PFSK-1 (cell line): ENCODE measurements at regions not wholly inside any gene's neighbourhood (a gene's known extent, or its start where the extent isn't known, plus 50 kb on each side); places are given as distances from the start of the nearest gene placed in this dataset.

Experiments
- FOXP2 ChIP-seq: optimal IDR thresholded peaks from 2 replicates; pipeline ENCODE3; 2011; ENCODE audit warnings: borderline replicate concordance, control low read depth, inconsistent platforms; ENCODE audit not compliant: insufficient read depth; ENCODE audit errors: extremely low read length, extremely low read depth
- POLR2AphosphoS5 ChIP-seq: IDR thresholded peaks from 2 replicates; pipeline ENCODE4 v1.6.1; 2012; ENCODE audit warnings: low read depth, mild to moderate bottlenecking, control low read depth, low read length, moderate library complexity
- SIN3A ChIP-seq: IDR thresholded peaks from 2 replicates; pipeline ENCODE4 v1.6.1; 2012; ENCODE audit warnings: mild to moderate bottlenecking, low read length, moderate library complexity, borderline replicate concordance; ENCODE audit not compliant: insufficient read depth
- TAF1 ChIP-seq: IDR thresholded peaks from 2 replicates; pipeline ENCODE4 v1.6.1; 2012; ENCODE audit warnings: low read length, control low read depth, borderline replicate concordance; ENCODE audit not compliant: insufficient read depth
- TF ChIP-seq, protein P1 (sequence below), 2 experiments: IDR thresholded peaks; 2 replicates each; pipeline versions ENCODE4 v1.6.1 to v1.8.0; 2011 to 2012; ENCODE audit warnings: low read depth in 2 of 2, low read length in 2 of 2, control low read depth in 1 of 2, inconsistent platforms in 1 of 2, mild to moderate bottlenecking in 1 of 2, moderate library complexity in 1 of 2; ENCODE audit not compliant: insufficient read depth in 1 of 2

DNA sequence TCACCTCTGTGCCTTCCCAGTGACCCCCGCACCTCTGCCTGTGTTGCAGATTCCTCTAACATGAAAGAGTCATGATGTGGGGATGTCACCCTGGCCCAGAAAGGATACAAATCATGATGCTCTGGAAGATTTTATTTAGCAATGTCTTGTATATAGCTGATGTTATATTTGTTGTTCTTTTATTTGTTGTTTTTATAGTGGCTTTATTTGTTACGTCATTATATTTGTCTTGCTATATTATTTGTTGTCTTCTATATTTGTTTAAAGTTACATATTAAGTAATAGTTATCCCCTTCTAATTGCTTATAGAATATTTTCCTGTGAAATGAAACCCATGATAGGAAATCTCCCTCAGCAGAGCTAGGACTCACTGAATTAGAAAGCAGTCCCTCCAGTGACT is 1149.2 kb downstream of the UQCRFS1 start:
- TF ChIP-seq SIN3A: no peak
- TF ChIP-seq, protein P1, sequence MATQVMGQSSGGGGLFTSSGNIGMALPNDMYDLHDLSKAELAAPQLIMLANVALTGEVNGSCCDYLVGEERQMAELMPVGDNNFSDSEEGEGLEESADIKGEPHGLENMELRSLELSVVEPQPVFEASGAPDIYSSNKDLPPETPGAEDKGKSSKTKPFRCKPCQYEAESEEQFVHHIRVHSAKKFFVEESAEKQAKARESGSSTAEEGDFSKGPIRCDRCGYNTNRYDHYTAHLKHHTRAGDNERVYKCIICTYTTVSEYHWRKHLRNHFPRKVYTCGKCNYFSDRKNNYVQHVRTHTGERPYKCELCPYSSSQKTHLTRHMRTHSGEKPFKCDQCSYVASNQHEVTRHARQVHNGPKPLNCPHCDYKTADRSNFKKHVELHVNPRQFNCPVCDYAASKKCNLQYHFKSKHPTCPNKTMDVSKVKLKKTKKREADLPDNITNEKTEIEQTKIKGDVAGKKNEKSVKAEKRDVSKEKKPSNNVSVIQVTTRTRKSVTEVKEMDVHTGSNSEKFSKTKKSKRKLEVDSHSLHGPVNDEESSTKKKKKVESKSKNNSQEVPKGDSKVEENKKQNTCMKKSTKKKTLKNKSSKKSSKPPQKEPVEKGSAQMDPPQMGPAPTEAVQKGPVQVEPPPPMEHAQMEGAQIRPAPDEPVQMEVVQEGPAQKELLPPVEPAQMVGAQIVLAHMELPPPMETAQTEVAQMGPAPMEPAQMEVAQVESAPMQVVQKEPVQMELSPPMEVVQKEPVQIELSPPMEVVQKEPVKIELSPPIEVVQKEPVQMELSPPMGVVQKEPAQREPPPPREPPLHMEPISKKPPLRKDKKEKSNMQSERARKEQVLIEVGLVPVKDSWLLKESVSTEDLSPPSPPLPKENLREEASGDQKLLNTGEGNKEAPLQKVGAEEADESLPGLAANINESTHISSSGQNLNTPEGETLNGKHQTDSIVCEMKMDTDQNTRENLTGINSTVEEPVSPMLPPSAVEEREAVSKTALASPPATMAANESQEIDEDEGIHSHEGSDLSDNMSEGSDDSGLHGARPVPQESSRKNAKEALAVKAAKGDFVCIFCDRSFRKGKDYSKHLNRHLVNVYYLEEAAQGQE (IDR thresholded peaks at IDR 0.05; ENCODE audit: insufficient read depth in 1 of 2, low read depth in 2 of 2, low read length in 2 of 2): no peak
- no peak for TF ChIP-seq FOXP2
- TF ChIP-seq POLR2AphosphoS5: no peak
- no peak for TF ChIP-seq TAF1

DNA sequence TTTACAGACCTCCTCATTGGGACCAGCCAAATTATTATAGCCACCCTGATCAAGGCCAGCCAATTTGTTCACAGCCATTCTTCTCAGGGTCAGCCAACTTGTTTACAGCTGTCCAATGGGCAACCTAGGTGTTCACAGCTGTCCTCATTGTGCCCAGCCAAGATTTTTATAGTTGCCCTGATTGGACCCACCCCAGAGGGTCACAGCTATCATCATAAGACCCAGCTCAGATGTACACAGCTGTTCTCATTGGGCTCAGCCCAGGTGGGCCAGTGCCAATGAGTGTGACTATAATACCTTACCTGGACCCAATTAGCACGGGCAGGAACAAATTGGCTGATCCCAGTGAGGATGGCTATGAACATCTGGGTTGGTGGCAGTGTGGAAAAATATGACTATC is 1151.8 kb downstream of the UQCRFS1 start:
- TF ChIP-seq, protein P1 (IDR thresholded peaks at IDR 0.05; ENCODE audit: insufficient read depth in 1 of 2, low read depth in 2 of 2, low read length in 2 of 2): no peak
- TF ChIP-seq FOXP2 (no peak), SIN3A (no peak), POLR2AphosphoS5 (no peak)

DNA sequence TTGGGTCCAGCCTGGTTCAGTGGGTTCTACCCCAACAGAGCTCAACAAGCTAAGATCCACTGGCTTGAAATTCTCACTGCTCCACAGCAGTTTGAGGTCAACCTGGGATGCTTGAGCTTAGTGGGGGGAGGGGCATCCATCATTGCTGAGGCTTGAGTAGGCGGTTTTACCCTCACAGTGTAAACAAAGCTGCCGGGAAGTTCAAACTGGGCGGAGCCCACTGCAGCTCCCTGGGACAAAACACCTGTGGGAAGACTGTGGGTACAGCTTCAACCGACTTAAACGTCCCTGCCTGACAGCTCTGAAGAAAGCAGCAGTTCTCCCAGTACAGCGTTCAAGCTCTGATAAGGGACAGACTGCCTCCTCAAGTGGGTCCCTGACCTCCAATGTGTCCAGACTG is 1161.9 kb downstream of the UQCRFS1 start:
- TF ChIP-seq FOXP2 (no peak), SIN3A (no peak), TAF1 (no peak), POLR2AphosphoS5 (no peak)
- TF ChIP-seq, protein P1 (IDR thresholded peaks at IDR 0.05; ENCODE audit: insufficient read depth in 1 of 2, low read depth in 2 of 2, low read length in 2 of 2): no peak

DNA sequence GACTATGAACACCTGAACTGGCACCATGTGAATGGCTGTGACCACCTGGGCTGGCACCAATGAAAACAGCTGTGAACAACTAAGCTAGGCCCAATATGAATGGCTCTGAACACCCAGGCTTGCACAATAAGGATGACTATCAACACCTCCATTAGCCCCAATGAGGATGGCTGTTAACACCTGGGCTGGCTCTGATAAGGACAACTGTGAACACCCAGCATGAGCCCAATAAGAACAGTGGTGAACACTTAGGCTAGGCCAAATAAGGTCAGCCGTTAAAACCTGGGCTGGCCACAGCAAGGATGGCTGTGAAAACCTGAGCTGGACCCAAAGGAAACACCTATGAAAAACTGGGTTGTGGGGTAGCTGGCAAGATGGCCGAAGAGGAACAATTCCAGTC is 1163.1 kb downstream of the UQCRFS1 start:
- TF ChIP-seq TAF1 (no peak), FOXP2 (no peak)
- TF ChIP-seq, protein P1 (IDR thresholded peaks at IDR 0.05; ENCODE audit: insufficient read depth in 1 of 2, low read depth in 2 of 2, low read length in 2 of 2): no peak

DNA sequence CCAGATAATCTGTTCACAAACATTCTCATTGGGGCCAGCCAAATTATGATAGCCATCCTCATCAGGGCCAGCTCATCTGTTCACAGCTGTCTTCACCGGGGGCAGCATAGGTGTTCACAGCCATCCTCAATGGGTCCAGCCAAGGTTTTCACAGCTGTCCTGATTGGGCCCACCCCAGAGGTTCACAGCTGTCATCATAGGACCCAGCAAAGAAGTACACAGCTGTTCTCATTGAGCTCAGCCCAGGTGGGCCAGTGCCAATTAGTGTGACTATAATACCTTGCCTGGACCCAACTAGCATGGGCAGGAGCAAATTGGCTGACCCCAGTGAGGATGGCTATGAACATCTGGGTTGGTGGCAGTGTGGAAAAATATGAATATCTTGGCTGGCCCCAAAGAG is 1166.0 kb downstream of the UQCRFS1 start:
- no peak for TF ChIP-seq TAF1
- no peak for TF ChIP-seq SIN3A
- no peak for TF ChIP-seq FOXP2
- TF ChIP-seq, protein P1 (IDR thresholded peaks at IDR 0.05; ENCODE audit: insufficient read depth in 1 of 2, low read depth in 2 of 2, low read length in 2 of 2): no peak
- no peak for TF ChIP-seq POLR2AphosphoS5
